ENCODE measurements at regions not wholly inside any gene's neighbourhood (a gene's known extent, or its start where the extent isn't known, plus 50 kb on each side); places are given as distances from the start of the nearest gene placed in this dataset.

DNA sequence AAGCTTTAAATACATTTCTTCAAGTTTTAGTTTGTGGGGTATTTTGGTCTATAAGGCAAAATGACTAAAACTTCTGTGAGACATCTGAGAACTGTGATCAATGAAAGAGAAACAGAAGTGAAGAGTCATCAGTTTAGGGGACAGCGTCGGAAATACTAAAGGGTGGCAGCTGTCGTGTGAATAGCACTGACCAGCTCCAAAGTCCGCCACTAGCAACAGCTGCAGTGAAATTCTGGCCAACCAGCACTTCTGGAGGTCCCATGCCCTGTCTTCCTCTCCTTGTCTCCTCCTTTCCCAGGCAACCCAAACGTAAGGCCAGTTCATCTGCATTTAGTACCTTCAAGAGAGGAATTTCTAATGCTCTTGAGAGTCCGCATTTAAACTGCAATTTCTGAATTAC, 87.5 kb downstream of the DACT2 start:
- TF ChIP-seq, protein P1, sequence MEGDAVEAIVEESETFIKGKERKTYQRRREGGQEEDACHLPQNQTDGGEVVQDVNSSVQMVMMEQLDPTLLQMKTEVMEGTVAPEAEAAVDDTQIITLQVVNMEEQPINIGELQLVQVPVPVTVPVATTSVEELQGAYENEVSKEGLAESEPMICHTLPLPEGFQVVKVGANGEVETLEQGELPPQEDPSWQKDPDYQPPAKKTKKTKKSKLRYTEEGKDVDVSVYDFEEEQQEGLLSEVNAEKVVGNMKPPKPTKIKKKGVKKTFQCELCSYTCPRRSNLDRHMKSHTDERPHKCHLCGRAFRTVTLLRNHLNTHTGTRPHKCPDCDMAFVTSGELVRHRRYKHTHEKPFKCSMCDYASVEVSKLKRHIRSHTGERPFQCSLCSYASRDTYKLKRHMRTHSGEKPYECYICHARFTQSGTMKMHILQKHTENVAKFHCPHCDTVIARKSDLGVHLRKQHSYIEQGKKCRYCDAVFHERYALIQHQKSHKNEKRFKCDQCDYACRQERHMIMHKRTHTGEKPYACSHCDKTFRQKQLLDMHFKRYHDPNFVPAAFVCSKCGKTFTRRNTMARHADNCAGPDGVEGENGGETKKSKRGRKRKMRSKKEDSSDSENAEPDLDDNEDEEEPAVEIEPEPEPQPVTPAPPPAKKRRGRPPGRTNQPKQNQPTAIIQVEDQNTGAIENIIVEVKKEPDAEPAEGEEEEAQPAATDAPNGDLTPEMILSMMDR (conservative IDR thresholded peaks at IDR 0.05 in 1 of 2, IDR thresholded peaks at IDR 0.05 in 1 of 2; ENCODE audit: extremely low read depth in 1 of 2, insufficient read depth in 1 of 2, low read depth in 1 of 2, low read length in 2 of 2) = no peak
- no peak for TF ChIP-seq EZH2 (IDR thresholded peaks at IDR 0.05; ENCODE audit: borderline replicate concordance, low read length)

Data from mammary epithelial cell (primary cell).